Smooth muscle cell (in vitro differentiated cells): ENCODE measurements at regions not wholly inside any gene's neighbourhood (a gene's known extent, or its start where the extent isn't known, plus 50 kb on each side); places are given as distances from the start of the nearest gene placed in this dataset.

Source experiments
- DNase-seq: peaks from one replicate; lab custom pipeline; 2025; ENCODE audit not compliant: unreplicated experiment; lab: John Stamatoyannopoulos, UW
- H2AFZ ChIP-seq: fragments of 200-600 bp; sonication (generic); 2 replicates; pipeline ENCODE4 v1.6.0; 2016; ENCODE audit warnings: antibody characterized with exemption, low read depth, mild to moderate bottlenecking
- H3F3A ChIP-seq: fragments of 200-600 bp; sonication (generic); 2 replicates; pipeline ENCODE4 v1.6.0; 2017; ENCODE audit warnings: antibody characterized with exemption, low read depth
- H3K27ac ChIP-seq: fragments of 200-600 bp; sonication (generic); 2 replicates; pipeline ENCODE4 v1.5.1; 2016; ENCODE audit warnings: low read depth, mild to moderate bottlenecking
- H3K27me3 ChIP-seq: fragments of 200-600 bp; sonication (generic); 2 replicates; pipeline ENCODE4 v1.6.1; 2016; ENCODE audit warnings: low read depth, mild to moderate bottlenecking
- H3K36me3 ChIP-seq: fragments of 200-600 bp; sonication (generic); 2 replicates; pipeline ENCODE4 v1.5.1; 2016; ENCODE audit warnings: low read depth
- H3K4me1 ChIP-seq: fragments of 200-600 bp; sonication (generic); 2 replicates; pipeline ENCODE4 v1.5.1; 2016; ENCODE audit warnings: low read depth
- H3K4me2 ChIP-seq: fragments of 200-600 bp; sonication (generic); 2 replicates; pipeline ENCODE4 v1.6.0; 2016; ENCODE audit warnings: mild to moderate bottlenecking
- H3K4me3 ChIP-seq: fragments of 200-600 bp; sonication (generic); 2 replicates; pipeline ENCODE4 v1.5.1; 2016; ENCODE audit warnings: mild to moderate bottlenecking
- H3K79me2 ChIP-seq: fragments of 200-600 bp; sonication (generic); 2 replicates; pipeline ENCODE4 v1.6.0; 2016; ENCODE audit warnings: low read depth, mild to moderate bottlenecking
- H3K9ac ChIP-seq: fragments of 200-600 bp; sonication (generic); 2 replicates; pipeline ENCODE4 v1.6.0; 2016; ENCODE audit warnings: low read depth
- H3K9me3 ChIP-seq: fragments of 200-600 bp; sonication (generic); replicated peaks from 2 replicates; pipeline ENCODE4 v1.5.1; 2016; ENCODE audit warnings: low read depth
- H4K20me1 ChIP-seq: fragments of 200-600 bp; sonication (generic); 2 replicates; pipeline ENCODE4 v1.6.0; 2016; ENCODE audit warnings: low read depth
- CTCF ChIP-seq: fragments of 200-600 bp; sonication (generic); IDR thresholded peaks from 2 replicates; pipeline ENCODE4 v1.5.1; 2017; ENCODE audit warnings: borderline replicate concordance, mild to moderate bottlenecking, antibody characterized with exemption; ENCODE audit not compliant: insufficient read depth, poor library complexity, severe bottlenecking
- whole genome bisulfite sequencing: methylation state at CpG from one replicate; pipeline ENCODE4 v1.1.7; 2016; ENCODE audit warnings: low lambda C conversion rate; 5-methylcytosine and 5-hydroxymethylcytosine counted together

GRCh38 chr12:77118696-77119095 is 53.3 kb upstream of the E2F7 start:
- H3K27me3 ChIP-seq: no peaks in the 10 kb centered on the region
- no peak overlapping the region for H3K4me2 ChIP-seq
- H3K4me1 ChIP-seq: peaks cover 12% of the 10 kb centered on the region
- no peak for TF ChIP-seq CTCF
- H3K4me3 ChIP-seq: no peak overlapping the region
- no peak overlapping the region for H2AFZ ChIP-seq
- H3K9ac ChIP-seq: no peak overlapping the region
- 20% methylated on average over 2 of the region's 2 CpGs for WGBS
- H4K20me1 ChIP-seq: no peaks in the 10 kb centered on the region
- DNase-seq: no peak
- H3K27ac ChIP-seq: peak overlapping the region; percentile 98
- no peaks in the 10 kb centered on the region for H3K36me3 ChIP-seq
- no peaks in the 10 kb centered on the region for H3K79me2 ChIP-seq
- H3K9me3 ChIP-seq: no peaks in the 10 kb centered on the region
- peaks cover 11% of the 10 kb centered on the region for H3F3A ChIP-seq

GRCh38 chr12:77116277-77116676 is 50.9 kb upstream of the E2F7 start:
- Histone ChIP-seq H3K27ac (peak overlapping the region; percentile 25), H3K9me3 (no peaks in the 10 kb centered on the region), H3K4me1 (peaks cover 5% of the 10 kb centered on the region), H4K20me1 (no peaks in the 10 kb centered on the region), H3K79me2 (no peaks in the 10 kb centered on the region), H3K4me3 (no peak overlapping the region), H3K36me3 (no peaks in the 10 kb centered on the region), H3K4me2 (peak overlapping the region; percentile 4), H3F3A (peaks cover 4% of the 10 kb centered on the region), H3K9ac (no peak overlapping the region), H3K27me3 (no peaks in the 10 kb centered on the region), H2AFZ (no peak overlapping the region)
- no peak for DNase-seq
- TF ChIP-seq CTCF: no peak
- 37% methylated on average over 2 of the region's 2 CpGs for WGBS

GRCh38 chr12:77115471-77115870 is 50.1 kb upstream of the E2F7 start:
- Histone ChIP-seq H3K27me3 (no peaks in the 10 kb centered on the region), H3K9ac (no peak overlapping the region), H3K36me3 (no peaks in the 10 kb centered on the region), H3K27ac (no peak overlapping the region), H3K4me3 (no peak overlapping the region), H3K4me2 (no peak overlapping the region), H4K20me1 (no peaks in the 10 kb centered on the region), H3K79me2 (no peaks in the 10 kb centered on the region), H3F3A (no peaks in the 10 kb centered on the region), H3K4me1 (no peaks in the 10 kb centered on the region), H2AFZ (no peak overlapping the region), H3K9me3 (no peaks in the 10 kb centered on the region)
- 80% methylated on average over 1 of the region's 1 CpG for WGBS
- TF ChIP-seq CTCF: no peak
- DNase-seq: no peak
